Erythroblast (primary cell): ENCODE measurements at regions not wholly inside any gene's neighbourhood (a gene's known extent, or its start where the extent isn't known, plus 50 kb on each side); places are given as distances from the start of the nearest gene placed in this dataset.
"Not testable (repeated sequence)": the region's sequence is repeated elsewhere in the genome, so short reads cannot be mapped to it uniquely, and the experiment has no call there.

Experiments
- DNase-seq, 2 experiments: peaks; one replicate each; lab custom pipeline; 2025; lab: John Stamatoyannopoulos, UW
- GATA1 ChIP-seq: IDR thresholded peaks from 2 replicates; pipeline ENCODE4 v1.6.1; 2011; ENCODE audit warnings: low read depth, mild to moderate bottlenecking, control low read depth, low read length, moderate library complexity
- POLR2A ChIP-seq: IDR thresholded peaks from 2 replicates; pipeline ENCODE4 v1.6.1; 2011; ENCODE audit warnings: mild to moderate bottlenecking, low read length

GRCh38 chr22:25449781-25450317, 114.6 kb upstream of the GRK3 start:
- DNase-seq: no peak
- TF ChIP-seq POLR2A: no peak
- no peak for TF ChIP-seq GATA1

GRCh38 chr22:25451480-25452114, 112.9 kb upstream of the GRK3 start:
- TF ChIP-seq GATA1: no peak
- no peak for TF ChIP-seq POLR2A
- no peak for DNase-seq

GRCh38 chr22:25452116-25452700, 112.3 kb upstream of the GRK3 start:
- TF ChIP-seq POLR2A (no peak), GATA1 (no peak)
- DNase-seq: no peak

- TF ChIP-seq GATA1 (no peak), POLR2A (no peak)
- no peak for DNase-seq
Measured at GRCh38 chr22:25453058-25453457, 111.4 kb upstream of the GRK3 start.

GRCh38 chr22:25453557-25453956, 110.9 kb upstream of the GRK3 start:
- TF ChIP-seq POLR2A (no peak), GATA1 (no peak)
- DNase-seq: no peak

- not testable (repeated sequence) for DNase-seq
Measured at GRCh38 chr22:25456300-25457043, 108.0 kb upstream of the GRK3 start.

- DNase-seq: not testable (repeated sequence)
Measured at GRCh38 chr22:25458631-25459030, 105.8 kb upstream of the GRK3 start.

- not testable (repeated sequence) for DNase-seq
Measured at GRCh38 chr22:25460682-25461081, 103.8 kb upstream of the GRK3 start.

- no peak for DNase-seq
- TF ChIP-seq POLR2A: no peak
- TF ChIP-seq GATA1: no peak
Measured at GRCh38 chr22:25461301-25461700, 103.2 kb upstream of the GRK3 start.

GRCh38 chr22:25462474-25463346, 101.8 kb upstream of the GRK3 start:
- DNase-seq: peak; percentile 73 to 87

- not testable (repeated sequence) for DNase-seq
Measured at GRCh38 chr22:25463347-25463628, 101.2 kb upstream of the GRK3 start.

GRCh38 chr22:25464326-25464725, 100.1 kb upstream of the GRK3 start:
- not testable (repeated sequence) for DNase-seq

- DNase-seq: no peak
- TF ChIP-seq GATA1 (no peak), POLR2A (no peak)
Measured at GRCh38 chr22:25465949-25466348, 98.5 kb upstream of the GRK3 start.

GRCh38 chr22:25472382-25472781, 92.1 kb upstream of the GRK3 start:
- TF ChIP-seq POLR2A: no peak
- no peak for TF ChIP-seq GATA1
- no peak for DNase-seq
